Uterus (tissue), 3 donors: ENCODE measurements at regions not wholly inside any gene's neighbourhood (a gene's known extent, or its start where the extent isn't known, plus 50 kb on each side); places are given as distances from the start of the nearest gene placed in this dataset.

ENCODE experiments used
- DNase-seq, 2 donors: peaks; one replicate each; pipeline ENCODE4 v3.0.0-alpha.2; 2019 to 2020
- H3K27ac ChIP-seq, 2 donors: fragments of 200-600 bp; sonication (generic); 1 replicate in 1 of 2; 2 replicates in 1 of 2; pipeline ENCODE4 v1.5.1; 2016 to 2018
- H3K27me3 ChIP-seq, 2 donors: fragments of 200-600 bp; sonication (generic); one replicate each; pipeline ENCODE4 v1.5.1; 2018 to 2019; ENCODE audit warnings: control low read depth in 1 of 2
- H3K36me3 ChIP-seq, 2 donors: fragments of 200-600 bp; sonication (generic); one replicate each; pipeline ENCODE4 v1.5.1; 2019; ENCODE audit warnings: control low read depth in 1 of 2
- H3K4me1 ChIP-seq, 2 donors: fragments of 200-600 bp; sonication (generic); one replicate each; pipeline ENCODE4 v1.5.1; 2018 to 2019; ENCODE audit warnings: control low read depth in 1 of 2
- H3K4me3 ChIP-seq, 2 donors: fragments of 200-600 bp; sonication (generic); 1 replicate in 1 of 2; 2 replicates in 1 of 2; pipeline ENCODE4 v1.5.1; 2018 to 2019; ENCODE audit warnings: mild to moderate bottlenecking in 1 of 2
- H3K9me3 ChIP-seq, 2 donors: fragments of 200-600 bp; sonication (generic); one replicate each; pipeline ENCODE4 v1.5.1; 2019; ENCODE audit warnings: control low read depth in 1 of 2
- CTCF ChIP-seq, 4 experiments: fragments of 200-600 bp in 2 of 4; fragments of 450-650 bp in 2 of 4; sonication (generic) in 2 of 4; IDR thresholded peaks; one replicate each; pipeline ENCODE4 v1.5.1; 2016 to 2019; ENCODE audit warnings: antibody characterized with exemption in 4 of 4, mild to moderate bottlenecking in 2 of 4, moderate library complexity in 1 of 4
- POLR2A ChIP-seq, 2 donors: fragments of 450-650 bp; IDR thresholded peaks; one replicate each; pipeline ENCODE4 v1.6.1; 2016; ENCODE audit warnings: antibody characterized with exemption in 2 of 2, mild to moderate bottlenecking in 1 of 2, moderate library complexity in 1 of 2
- intact Hi-C: fragments of 100-400 bp; cut with DNase I; formaldehyde crosslinking; loops from one replicate; pipeline ENCODE4 v1.15.1; 2023; ENCODE audit warnings: low total_unique reads
- donor health status: DM: yes; HTN: yes; CAD: no.

- no peaks in the 10 kb centered on the region for H3K27me3 ChIP-seq
- intact Hi-C loops: no loop called here
- H3K9me3 ChIP-seq: no peaks in the 10 kb centered on the region
- no peak for DNase-seq
- H3K4me1 ChIP-seq: no peaks in the 10 kb centered on the region
- H3K4me3 ChIP-seq: no peak overlapping the region
- no peaks in the 10 kb centered on the region for H3K36me3 ChIP-seq
- no peak for TF ChIP-seq CTCF (IDR thresholded peaks at IDR 0.05)
- no peak for TF ChIP-seq POLR2A (IDR thresholded peaks at IDR 0.05)
- no peak overlapping the region for H3K27ac ChIP-seq
These were observed 1357.3 kb upstream of the EYS start for GRCh38 chr6:67064323-67064722.

GRCh38 chr6:67047996-67048395, 1341.0 kb upstream of the EYS start:
- H3K27ac ChIP-seq: no peak overlapping the region
- H3K4me1 ChIP-seq: no peaks in the 10 kb centered on the region
- H3K36me3 ChIP-seq: no peaks in the 10 kb centered on the region
- intact Hi-C loops: no loop called here
- H3K27me3 ChIP-seq: no peaks in the 10 kb centered on the region
- H3K9me3 ChIP-seq: no peaks in the 10 kb centered on the region
- no peak for DNase-seq
- TF ChIP-seq CTCF (IDR thresholded peaks at IDR 0.05): no peak
- no peak overlapping the region for H3K4me3 ChIP-seq

- Histone ChIP-seq H3K9me3 (no peaks in the 10 kb centered on the region), H3K4me3 (no peak overlapping the region), H3K27ac (no peak overlapping the region), H3K27me3 (no peaks in the 10 kb centered on the region), H3K4me1 (no peaks in the 10 kb centered on the region), H3K36me3 (no peaks in the 10 kb centered on the region)
- TF ChIP-seq CTCF (IDR thresholded peaks at IDR 0.05): no peak
- TF ChIP-seq POLR2A (IDR thresholded peaks at IDR 0.05): no peak
- intact Hi-C loops: no loop called here
- DNase-seq: no peak
These were observed 1338.0 kb upstream of the EYS start for GRCh38 chr6:67045076-67045475.

- Histone ChIP-seq H3K4me3 (no peak overlapping the region), H3K4me1 (no peaks in the 10 kb centered on the region), H3K36me3 (no peaks in the 10 kb centered on the region), H3K27me3 (no peaks in the 10 kb centered on the region), H3K27ac (no peak overlapping the region), H3K9me3 (no peaks in the 10 kb centered on the region)
- no peak for DNase-seq
- intact Hi-C loops: no loop called here
- TF ChIP-seq POLR2A (IDR thresholded peaks at IDR 0.05) (no peak), CTCF (IDR thresholded peaks at IDR 0.05) (no peak)
These were observed 1324.4 kb upstream of the EYS start for GRCh38 chr6:67031451-67031850.

- H3K4me3 ChIP-seq: no peak overlapping the region
- no peak for DNase-seq
- no peaks in the 10 kb centered on the region for H3K9me3 ChIP-seq
- no peaks in the 10 kb centered on the region for H3K27me3 ChIP-seq
- no peaks in the 10 kb centered on the region for H3K36me3 ChIP-seq
- H3K27ac ChIP-seq: no peak overlapping the region
- H3K4me1 ChIP-seq: no peaks in the 10 kb centered on the region
- intact Hi-C loops: no loop called here
- no peak for TF ChIP-seq POLR2A (IDR thresholded peaks at IDR 0.05)
- TF ChIP-seq CTCF (IDR thresholded peaks at IDR 0.05): no peak
These were observed 1323.8 kb upstream of the EYS start for GRCh38 chr6:67030861-67031260.
